Ovary (tissue), 3 donors: ENCODE measurements at regions not wholly inside any gene's neighbourhood (a gene's known extent, or its start where the extent isn't known, plus 50 kb on each side); places are given as distances from the start of the nearest gene placed in this dataset.

Experiments used
- EP300 ChIP-seq: sonication (generic); formaldehyde crosslinking; IDR thresholded peaks from one replicate; pipeline ENCODE4 v1.6.1; 2017; ENCODE audit warnings: antibody characterized with exemption
- TF ChIP-seq, protein P1 (sequence below), 3 donors: fragments of 450-650 bp in 2 of 3; fragments of 200-600 bp in 1 of 3; IDR thresholded peaks; one replicate each; pipeline versions ENCODE4 v1.5.1 to v1.8.0; 2016 to 2022; ENCODE audit warnings: antibody characterized with exemption in 3 of 3, mild to moderate bottlenecking in 1 of 3
- donor health status: DM: no; HTN: no; CAD: no.

DNA sequence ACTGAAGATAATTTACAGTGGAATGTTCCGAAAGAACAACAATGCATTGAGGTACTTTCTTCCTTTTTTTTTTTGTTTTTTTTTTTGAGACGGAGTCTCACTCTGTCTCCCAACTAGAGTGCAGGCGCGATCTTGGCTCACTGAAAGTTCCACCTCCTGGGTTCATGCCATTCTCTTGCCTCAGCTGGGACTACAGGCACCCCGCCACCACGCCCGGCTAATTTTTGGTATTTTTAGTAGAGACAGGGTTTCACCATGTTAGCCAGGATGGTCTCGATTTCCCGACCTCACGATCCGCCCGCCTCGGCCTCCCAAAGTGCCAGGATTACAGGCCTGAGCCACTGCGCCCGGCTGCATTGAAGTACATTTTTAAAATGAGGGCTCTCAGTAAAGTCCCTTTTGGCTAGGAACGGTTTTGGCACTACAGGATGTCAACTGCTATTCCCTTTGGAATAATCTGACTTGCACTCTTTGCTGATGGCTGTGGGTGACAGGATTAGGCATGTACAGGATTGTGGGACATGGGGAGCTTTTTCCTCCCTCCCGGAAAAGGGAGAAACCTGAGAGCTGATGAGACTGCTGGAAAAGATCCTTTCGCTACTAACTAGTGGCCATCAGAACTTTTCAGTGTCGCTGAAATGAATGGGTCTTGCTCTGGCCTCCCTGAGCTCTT lies 56.9 kb upstream of the EDEM3 start:
- TF ChIP-seq, protein P1, sequence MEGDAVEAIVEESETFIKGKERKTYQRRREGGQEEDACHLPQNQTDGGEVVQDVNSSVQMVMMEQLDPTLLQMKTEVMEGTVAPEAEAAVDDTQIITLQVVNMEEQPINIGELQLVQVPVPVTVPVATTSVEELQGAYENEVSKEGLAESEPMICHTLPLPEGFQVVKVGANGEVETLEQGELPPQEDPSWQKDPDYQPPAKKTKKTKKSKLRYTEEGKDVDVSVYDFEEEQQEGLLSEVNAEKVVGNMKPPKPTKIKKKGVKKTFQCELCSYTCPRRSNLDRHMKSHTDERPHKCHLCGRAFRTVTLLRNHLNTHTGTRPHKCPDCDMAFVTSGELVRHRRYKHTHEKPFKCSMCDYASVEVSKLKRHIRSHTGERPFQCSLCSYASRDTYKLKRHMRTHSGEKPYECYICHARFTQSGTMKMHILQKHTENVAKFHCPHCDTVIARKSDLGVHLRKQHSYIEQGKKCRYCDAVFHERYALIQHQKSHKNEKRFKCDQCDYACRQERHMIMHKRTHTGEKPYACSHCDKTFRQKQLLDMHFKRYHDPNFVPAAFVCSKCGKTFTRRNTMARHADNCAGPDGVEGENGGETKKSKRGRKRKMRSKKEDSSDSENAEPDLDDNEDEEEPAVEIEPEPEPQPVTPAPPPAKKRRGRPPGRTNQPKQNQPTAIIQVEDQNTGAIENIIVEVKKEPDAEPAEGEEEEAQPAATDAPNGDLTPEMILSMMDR (IDR thresholded peaks at IDR 0.05) = no peak
- no peak for TF ChIP-seq EP300
